ENCODE measurements at regions not wholly inside any gene's neighbourhood (a gene's known extent, or its start where the extent isn't known, plus 50 kb on each side); places are given as distances from the start of the nearest gene placed in this dataset.
"Not testable (repeated sequence)": the region's sequence is repeated elsewhere in the genome, so short reads cannot be mapped to it uniquely, and the experiment has no call there.

- no peak for DNase-seq (ENCODE audit: low read depth)
Observed at GRCh38 chr1:60541831-60542532, 468.4 kb upstream of the C1orf87 start.

GRCh38 chr1:60540141-60540540 lies 466.6 kb upstream of the C1orf87 start:
- DNase-seq (ENCODE audit: low read depth), result no peak

GRCh38 chr1:60535713-60536112 lies 462.1 kb upstream of the C1orf87 start:
- DNase-seq (ENCODE audit: low read depth), result no peak

- DNase-seq (ENCODE audit: low read depth), result no peak
Observed at GRCh38 chr1:60527567-60527966, 454.0 kb upstream of the C1orf87 start.

- no peak for DNase-seq (ENCODE audit: low read depth)
Observed at GRCh38 chr1:60516996-60517395, 443.4 kb upstream of the C1orf87 start.

GRCh38 chr1:60510162-60510561 lies 436.6 kb upstream of the C1orf87 start:
- DNase-seq (ENCODE audit: low read depth), result no peak

GRCh38 chr1:60504206-60504840 lies 430.8 kb upstream of the C1orf87 start:
- DNase-seq (ENCODE audit: low read depth), result no peak

- no peak for DNase-seq (ENCODE audit: low read depth)
Observed at GRCh38 chr1:60503266-60503925, 429.8 kb upstream of the C1orf87 start.

GRCh38 chr1:60502506-60502905 lies 428.9 kb upstream of the C1orf87 start:
- DNase-seq (ENCODE audit: low read depth), result no peak

- DNase-seq (ENCODE audit: low read depth), result not testable (repeated sequence)
Observed at GRCh38 chr1:60489916-60490480, 416.4 kb upstream of the C1orf87 start.

GRCh38 chr1:60488847-60489246 lies 415.3 kb upstream of the C1orf87 start:
- DNase-seq (ENCODE audit: low read depth), result no peak

GRCh38 chr1:60487565-60488345 lies 414.2 kb upstream of the C1orf87 start:
- DNase-seq (ENCODE audit: low read depth), result no peak

- no peak for DNase-seq (ENCODE audit: low read depth)
Observed at GRCh38 chr1:60483509-60483908, 409.9 kb upstream of the C1orf87 start.

GRCh38 chr1:60470246-60470645 lies 396.7 kb upstream of the C1orf87 start:
- DNase-seq (ENCODE audit: low read depth), result no peak

GRCh38 chr1:60463786-60464185 lies 390.2 kb upstream of the C1orf87 start:
- no peak for DNase-seq (ENCODE audit: low read depth)

GRCh38 chr1:60463146-60463545 lies 389.6 kb upstream of the C1orf87 start:
- no peak for DNase-seq (ENCODE audit: low read depth)

- DNase-seq (ENCODE audit: low read depth), result no peak
Observed at GRCh38 chr1:60461925-60462595, 388.5 kb upstream of the C1orf87 start.

- DNase-seq (ENCODE audit: low read depth), result no peak
Observed at GRCh38 chr1:60458111-60458510, 384.5 kb upstream of the C1orf87 start.

- no peak for DNase-seq (ENCODE audit: low read depth)
Observed at GRCh38 chr1:60449876-60450275, 376.3 kb upstream of the C1orf87 start.

- no peak for DNase-seq (ENCODE audit: low read depth)
Observed at GRCh38 chr1:60448850-60449249, 375.3 kb upstream of the C1orf87 start.

GRCh38 chr1:60444680-60445079 lies 371.1 kb upstream of the C1orf87 start:
- no peak for DNase-seq (ENCODE audit: low read depth)

GRCh38 chr1:60436186-60436585 lies 362.6 kb upstream of the C1orf87 start:
- DNase-seq (ENCODE audit: low read depth), result no peak

Data from stimulated activated CD8-positive, alpha-beta memory T cell treated with anti-CD3 and anti-CD28 coated beads, Interleukin-4, amount 100 ng/mL, for 24 hours (primary cell).